ENCODE measurements at regions not wholly inside any gene's neighbourhood (a gene's known extent, or its start where the extent isn't known, plus 50 kb on each side); places are given as distances from the start of the nearest gene placed in this dataset.

DNA sequence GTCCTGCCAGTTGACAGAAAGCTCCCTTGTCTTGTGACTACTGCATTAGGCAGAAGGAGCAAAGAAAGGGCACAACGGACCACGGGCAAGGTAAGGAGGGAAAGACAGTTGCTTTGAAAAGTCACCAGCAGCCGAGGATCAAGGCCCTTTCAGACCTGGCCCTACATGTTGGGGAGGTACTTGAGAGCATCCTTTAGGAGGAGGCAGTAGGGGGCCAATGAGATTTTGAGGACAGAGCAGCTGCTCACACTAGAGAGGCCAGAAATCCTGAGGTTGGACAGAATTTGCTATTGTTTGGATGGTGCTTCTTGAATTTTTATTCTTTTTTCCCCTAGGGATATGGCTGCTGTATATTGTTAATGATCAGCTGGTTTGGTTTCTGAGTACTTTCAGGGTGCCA lies 135.5 kb upstream of the PZP start:
- Histone ChIP-seq H3K27ac (ENCODE audit: low read depth, low read length, poor library complexity, severe bottlenecking) (no peak overlapping the region), H3K36me3 (ENCODE audit: insufficient read depth, low read length) (no peaks in the 10 kb centered on the region), H3K9me2 (ENCODE audit: low read depth, low read length) (no peaks in the 10 kb centered on the region), H3K4me3 (ENCODE audit: low read depth, low read length, poor library complexity, severe bottlenecking) (no peak overlapping the region), H3K9ac (ENCODE audit: low read length) (no peak overlapping the region), H3K4me1 (ENCODE audit: insufficient read depth, low read length, severe bottlenecking) (no peaks in the 10 kb centered on the region), H4K20me1 (ENCODE audit: insufficient read depth, low read length) (no peaks in the 10 kb centered on the region), H3F3A (ENCODE audit: insufficient read depth, low read length) (no peaks in the 10 kb centered on the region), H3K79me2 (ENCODE audit: insufficient read depth, low read length) (no peaks in the 10 kb centered on the region), H3K27me3 (ENCODE audit: insufficient read depth, low read length) (no peaks in the 10 kb centered on the region), H2AFZ (ENCODE audit: low read length) (no peak overlapping the region), H3K4me2 (ENCODE audit: low read length) (no peak overlapping the region), H3K9me3 (ENCODE audit: low read length) (no peaks in the 10 kb centered on the region)
- TF ChIP-seq, protein P1, sequence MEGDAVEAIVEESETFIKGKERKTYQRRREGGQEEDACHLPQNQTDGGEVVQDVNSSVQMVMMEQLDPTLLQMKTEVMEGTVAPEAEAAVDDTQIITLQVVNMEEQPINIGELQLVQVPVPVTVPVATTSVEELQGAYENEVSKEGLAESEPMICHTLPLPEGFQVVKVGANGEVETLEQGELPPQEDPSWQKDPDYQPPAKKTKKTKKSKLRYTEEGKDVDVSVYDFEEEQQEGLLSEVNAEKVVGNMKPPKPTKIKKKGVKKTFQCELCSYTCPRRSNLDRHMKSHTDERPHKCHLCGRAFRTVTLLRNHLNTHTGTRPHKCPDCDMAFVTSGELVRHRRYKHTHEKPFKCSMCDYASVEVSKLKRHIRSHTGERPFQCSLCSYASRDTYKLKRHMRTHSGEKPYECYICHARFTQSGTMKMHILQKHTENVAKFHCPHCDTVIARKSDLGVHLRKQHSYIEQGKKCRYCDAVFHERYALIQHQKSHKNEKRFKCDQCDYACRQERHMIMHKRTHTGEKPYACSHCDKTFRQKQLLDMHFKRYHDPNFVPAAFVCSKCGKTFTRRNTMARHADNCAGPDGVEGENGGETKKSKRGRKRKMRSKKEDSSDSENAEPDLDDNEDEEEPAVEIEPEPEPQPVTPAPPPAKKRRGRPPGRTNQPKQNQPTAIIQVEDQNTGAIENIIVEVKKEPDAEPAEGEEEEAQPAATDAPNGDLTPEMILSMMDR (IDR thresholded peaks at IDR 0.05; ENCODE audit: low read length), result no peak
- no peak for TF ChIP-seq EZH2 (IDR thresholded peaks at IDR 0.05; ENCODE audit: borderline replicate concordance, low read length)

DNA sequence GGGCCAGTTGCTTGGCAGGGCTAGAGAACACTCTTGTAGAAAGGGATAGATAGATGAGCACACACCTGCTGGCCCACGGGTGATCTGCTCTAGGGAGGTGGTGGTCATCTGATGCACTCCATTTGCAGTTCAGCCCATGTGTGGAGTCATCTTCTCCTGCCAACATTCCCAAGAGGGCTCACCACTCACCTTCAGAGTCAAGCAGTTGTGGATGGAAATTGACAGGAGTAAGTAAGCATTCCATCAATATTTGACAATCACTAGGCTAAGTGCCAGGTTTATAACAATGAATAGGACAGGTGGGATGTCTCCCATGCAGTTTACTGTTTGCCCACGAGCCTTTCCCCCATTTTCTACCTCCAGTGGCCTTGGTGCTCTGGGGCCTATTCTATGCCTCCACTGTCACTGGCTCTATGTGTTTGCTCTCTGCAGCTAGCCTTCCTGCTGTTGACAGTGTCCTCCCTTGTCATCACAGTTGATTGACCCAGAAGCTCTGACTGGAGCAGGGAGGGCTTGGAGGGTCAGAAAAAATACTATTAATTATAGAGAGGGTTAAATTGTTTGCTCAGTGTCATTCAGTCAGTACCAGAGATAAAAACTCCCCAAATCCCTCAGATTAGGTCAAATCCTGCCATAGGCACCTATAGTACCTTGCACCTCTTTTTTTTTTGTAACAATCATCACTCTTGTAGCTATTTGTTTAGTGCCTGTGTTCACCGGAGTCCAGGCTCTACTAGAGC lies 134.6 kb upstream of the PZP start:
- Histone ChIP-seq H4K20me1 (ENCODE audit: insufficient read depth, low read length) (no peaks in the 10 kb centered on the region), H3K4me2 (ENCODE audit: low read length) (no peak overlapping the region), H3K27me3 (ENCODE audit: insufficient read depth, low read length) (no peaks in the 10 kb centered on the region), H3K4me1 (ENCODE audit: insufficient read depth, low read length, severe bottlenecking) (no peaks in the 10 kb centered on the region), H3K36me3 (ENCODE audit: insufficient read depth, low read length) (no peaks in the 10 kb centered on the region), H3K9me2 (ENCODE audit: low read depth, low read length) (no peaks in the 10 kb centered on the region), H3K27ac (ENCODE audit: low read depth, low read length, poor library complexity, severe bottlenecking) (no peak overlapping the region), H3K9ac (ENCODE audit: low read length) (no peak overlapping the region), H3F3A (ENCODE audit: insufficient read depth, low read length) (no peaks in the 10 kb centered on the region), H3K9me3 (ENCODE audit: low read length) (no peaks in the 10 kb centered on the region), H2AFZ (ENCODE audit: low read length) (no peak overlapping the region), H3K4me3 (ENCODE audit: low read depth, low read length, poor library complexity, severe bottlenecking) (no peak overlapping the region), H3K79me2 (ENCODE audit: insufficient read depth, low read length) (no peaks in the 10 kb centered on the region)
- TF ChIP-seq, protein P1 (IDR thresholded peaks at IDR 0.05; ENCODE audit: low read length), result no peak
- no peak for TF ChIP-seq EZH2 (IDR thresholded peaks at IDR 0.05; ENCODE audit: borderline replicate concordance, low read length)

DNA sequence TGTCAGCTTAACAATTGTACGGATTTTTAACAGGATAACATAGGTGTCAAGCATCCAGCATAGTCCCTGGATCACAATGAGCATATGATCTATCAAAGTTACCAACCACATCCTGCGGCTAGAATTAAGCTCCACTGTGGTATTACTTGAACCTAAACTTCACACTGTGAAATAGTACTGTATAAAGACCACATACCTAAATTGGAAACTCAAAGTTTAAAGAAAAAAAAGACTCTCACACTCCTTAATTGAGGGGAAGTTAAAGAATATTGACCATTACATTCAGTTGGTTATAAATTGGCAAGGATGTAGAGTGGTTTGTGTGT lies 133.0 kb upstream of the PZP start:
- no peaks in the 10 kb centered on the region for H4K20me1 ChIP-seq (ENCODE audit: insufficient read depth, low read length)
- H3K9me2 ChIP-seq (ENCODE audit: low read depth, low read length), result no peaks in the 10 kb centered on the region
- H3K79me2 ChIP-seq (ENCODE audit: insufficient read depth, low read length), result no peaks in the 10 kb centered on the region
- no peak overlapping the region for H3K4me2 ChIP-seq (ENCODE audit: low read length)
- no peaks in the 10 kb centered on the region for H3K27me3 ChIP-seq (ENCODE audit: insufficient read depth, low read length)
- H3K4me1 ChIP-seq (ENCODE audit: insufficient read depth, low read length, severe bottlenecking), result no peaks in the 10 kb centered on the region
- H3K36me3 ChIP-seq (ENCODE audit: insufficient read depth, low read length), result no peaks in the 10 kb centered on the region
- H3K4me3 ChIP-seq (ENCODE audit: low read depth, low read length, poor library complexity, severe bottlenecking), result no peak overlapping the region
- no peak overlapping the region for H3K9ac ChIP-seq (ENCODE audit: low read length)
- no peaks in the 10 kb centered on the region for H3K9me3 ChIP-seq (ENCODE audit: low read length)
- no peak overlapping the region for H2AFZ ChIP-seq (ENCODE audit: low read length)
- TF ChIP-seq, protein P1 (IDR thresholded peaks at IDR 0.05; ENCODE audit: low read length), result no peak
- no peak for TF ChIP-seq EZH2 (IDR thresholded peaks at IDR 0.05; ENCODE audit: borderline replicate concordance, low read length)
- no peak overlapping the region for H3K27ac ChIP-seq (ENCODE audit: low read depth, low read length, poor library complexity, severe bottlenecking)
- H3F3A ChIP-seq (ENCODE audit: insufficient read depth, low read length), result no peaks in the 10 kb centered on the region
